Astrocyte (in vitro differentiated cells and primary cell): ENCODE measurements at regions not wholly inside any gene's neighbourhood (a gene's known extent, or its start where the extent isn't known, plus 50 kb on each side); places are given as distances from the start of the nearest gene placed in this dataset.

Experiments
- CTCF ChIP-seq: IDR thresholded peaks from 2 replicates; pipeline ENCODE4 v1.5.1; 2011; ENCODE audit warnings: low read depth, mild to moderate bottlenecking, inconsistent platforms, low read length, moderate library complexity; ENCODE audit not compliant: insufficient read depth
- EZH2 ChIP-seq: IDR thresholded peaks from 2 replicates; pipeline ENCODE4 v1.6.1; 2012; ENCODE audit warnings: mild to moderate bottlenecking, low read length, inconsistent platforms; ENCODE audit not compliant: insufficient read depth

- TF ChIP-seq CTCF (no peak), EZH2 (no peak)
Observed at GRCh38 chr3:67976663-67977062, 322.3 kb upstream of the SUCLG2 start.
